Neural progenitor cell (in vitro differentiated cells): ENCODE measurements at regions not wholly inside any gene's neighbourhood (a gene's known extent, or its start where the extent isn't known, plus 50 kb on each side); places are given as distances from the start of the nearest gene placed in this dataset.

Experiments
- EZH2 ChIP-seq: fragments of 200-600 bp; sonication (generic); IDR thresholded peaks from 2 replicates; pipeline ENCODE4 v1.6.1; 2017; ENCODE audit warnings: antibody characterized with exemption, mild to moderate bottlenecking, moderate library complexity
- EZH2phosphoT487 ChIP-seq: fragments of 200-600 bp; sonication (generic); IDR thresholded peaks from 2 replicates; pipeline ENCODE4 v1.6.1; 2017; ENCODE audit warnings: antibody characterized with exemption
- TF ChIP-seq, protein P1 (sequence below): fragments of 200-600 bp; sonication (generic); IDR thresholded peaks from 2 replicates; pipeline ENCODE4 v1.5.1; 2017; ENCODE audit warnings: antibody characterized with exemption, mild to moderate bottlenecking

DNA sequence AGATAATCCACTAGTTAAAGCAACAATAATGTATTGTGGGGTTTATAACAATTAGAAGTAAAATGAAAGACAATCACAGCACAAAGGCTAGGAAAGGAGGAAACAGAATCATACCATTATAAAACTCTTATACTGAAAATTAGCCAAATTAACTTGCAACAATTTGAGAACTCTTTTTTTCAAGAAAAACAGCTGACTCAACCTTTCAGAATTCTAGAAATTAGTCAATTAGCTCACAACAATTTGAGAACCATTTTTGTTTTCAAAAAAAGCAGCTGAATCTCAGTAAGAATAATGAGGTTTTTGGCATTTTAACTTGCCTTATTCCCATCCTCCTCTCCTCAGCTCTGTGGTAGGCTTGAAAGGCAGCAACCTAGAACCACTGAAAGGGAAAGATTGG, 269.9 kb downstream of the NPR3 start:
- TF ChIP-seq EZH2phosphoT487 (no peak), EZH2 (no peak)
- TF ChIP-seq, protein P1, sequence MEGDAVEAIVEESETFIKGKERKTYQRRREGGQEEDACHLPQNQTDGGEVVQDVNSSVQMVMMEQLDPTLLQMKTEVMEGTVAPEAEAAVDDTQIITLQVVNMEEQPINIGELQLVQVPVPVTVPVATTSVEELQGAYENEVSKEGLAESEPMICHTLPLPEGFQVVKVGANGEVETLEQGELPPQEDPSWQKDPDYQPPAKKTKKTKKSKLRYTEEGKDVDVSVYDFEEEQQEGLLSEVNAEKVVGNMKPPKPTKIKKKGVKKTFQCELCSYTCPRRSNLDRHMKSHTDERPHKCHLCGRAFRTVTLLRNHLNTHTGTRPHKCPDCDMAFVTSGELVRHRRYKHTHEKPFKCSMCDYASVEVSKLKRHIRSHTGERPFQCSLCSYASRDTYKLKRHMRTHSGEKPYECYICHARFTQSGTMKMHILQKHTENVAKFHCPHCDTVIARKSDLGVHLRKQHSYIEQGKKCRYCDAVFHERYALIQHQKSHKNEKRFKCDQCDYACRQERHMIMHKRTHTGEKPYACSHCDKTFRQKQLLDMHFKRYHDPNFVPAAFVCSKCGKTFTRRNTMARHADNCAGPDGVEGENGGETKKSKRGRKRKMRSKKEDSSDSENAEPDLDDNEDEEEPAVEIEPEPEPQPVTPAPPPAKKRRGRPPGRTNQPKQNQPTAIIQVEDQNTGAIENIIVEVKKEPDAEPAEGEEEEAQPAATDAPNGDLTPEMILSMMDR: no peak
